IPS-15b (cell line): ENCODE measurements at regions not wholly inside any gene's neighbourhood (a gene's known extent, or its start where the extent isn't known, plus 50 kb on each side); places are given as distances from the start of the nearest gene placed in this dataset.

Source experiments
- H3K27me3 ChIP-seq: one replicate; pipeline ENCODE4 v1.6.1; 2013; ENCODE audit warnings: low read length; ENCODE audit not compliant: control insufficient read depth, insufficient read depth
- H3K36me3 ChIP-seq: one replicate; pipeline ENCODE4 v1.6.1; 2013; ENCODE audit warnings: low read length; ENCODE audit not compliant: control insufficient read depth, insufficient read depth
- H3K4me1 ChIP-seq: one replicate; pipeline ENCODE4 v1.6.1; 2013; ENCODE audit warnings: mild to moderate bottlenecking, low read length; ENCODE audit not compliant: control insufficient read depth, insufficient read depth
- H3K4me3 ChIP-seq: one replicate; pipeline ENCODE4 v1.5.1; 2013; ENCODE audit warnings: low read depth, low read length
- H3K9ac ChIP-seq: one replicate; pipeline ENCODE4 v1.6.1; 2013; ENCODE audit warnings: low read depth, mild to moderate bottlenecking, low read length
- H3K9me3 ChIP-seq: one replicate; pipeline ENCODE4 v1.6.1; 2013; ENCODE audit warnings: mild to moderate bottlenecking, low read length; ENCODE audit not compliant: control insufficient read depth, insufficient read depth

DNA sequence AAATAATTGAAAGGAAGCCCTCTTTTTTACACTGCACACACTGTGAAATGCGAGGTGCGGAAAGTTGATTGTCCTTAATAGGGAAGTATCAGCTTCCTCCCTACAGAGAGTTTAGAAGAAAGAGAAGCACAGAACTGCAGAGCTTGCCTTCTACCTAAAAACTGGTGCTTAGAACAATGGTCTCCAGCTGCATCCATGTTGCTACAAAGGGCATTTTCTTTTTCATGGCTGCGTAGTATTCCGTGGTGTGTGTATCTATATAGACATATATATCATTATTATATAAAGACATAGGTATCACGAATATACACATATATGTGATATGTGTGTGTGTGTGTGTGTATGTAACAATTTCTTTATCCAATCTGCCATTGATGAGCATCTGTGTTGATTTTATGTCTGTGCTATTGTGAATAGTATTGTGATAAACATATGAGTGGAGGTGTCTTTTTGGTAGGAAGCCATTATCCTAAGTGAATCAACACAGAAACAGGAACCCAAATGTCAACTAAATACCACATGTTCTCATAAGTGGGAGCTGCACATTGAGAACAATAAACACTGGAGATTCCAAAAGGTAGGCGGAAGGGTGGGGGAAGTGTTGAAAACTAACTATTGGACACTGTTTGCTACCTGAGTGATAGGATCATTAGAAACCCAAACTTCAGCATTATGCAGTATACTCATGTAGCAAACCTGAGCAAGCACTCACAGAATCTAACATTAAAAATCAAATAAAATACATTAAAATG, 290.0 kb upstream of the RUNX1 start:
- H3K27me3 ChIP-seq: no peaks in the 10 kb centered on the region

DNA sequence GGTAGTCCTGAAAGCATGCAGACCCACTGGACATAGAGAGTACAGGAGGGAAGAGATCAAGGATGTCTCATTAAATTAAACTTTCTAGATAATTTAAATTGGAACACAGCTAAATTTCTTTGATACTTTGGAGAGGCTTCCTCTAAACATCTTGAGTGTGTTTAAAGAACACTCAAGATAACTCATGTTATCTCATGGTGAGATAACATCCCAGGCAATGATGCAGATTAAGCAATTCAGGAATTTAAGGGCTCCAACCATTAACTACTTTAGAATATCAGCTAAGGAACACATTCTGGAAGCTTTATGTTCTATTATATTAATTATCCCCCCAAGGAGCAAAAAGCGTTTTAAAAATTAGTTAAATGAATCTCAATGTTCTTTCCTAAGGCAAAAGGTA, 289.2 kb upstream of the RUNX1 start:
- Histone ChIP-seq H3K4me1 (no peaks in the 10 kb centered on the region), H3K4me3 (no peak overlapping the region), H3K9ac (no peak overlapping the region), H3K27me3 (no peaks in the 10 kb centered on the region), H3K36me3 (no peaks in the 10 kb centered on the region), H3K9me3 (no peaks in the 10 kb centered on the region)

More for the DNA sequence above, 290.0 kb upstream of the RUNX1 start:
- Histone ChIP-seq H3K4me3 (no peak overlapping the region), H3K9ac (no peak overlapping the region), H3K9me3 (no peaks in the 10 kb centered on the region), H3K36me3 (no peaks in the 10 kb centered on the region), H3K4me1 (no peaks in the 10 kb centered on the region)

DNA sequence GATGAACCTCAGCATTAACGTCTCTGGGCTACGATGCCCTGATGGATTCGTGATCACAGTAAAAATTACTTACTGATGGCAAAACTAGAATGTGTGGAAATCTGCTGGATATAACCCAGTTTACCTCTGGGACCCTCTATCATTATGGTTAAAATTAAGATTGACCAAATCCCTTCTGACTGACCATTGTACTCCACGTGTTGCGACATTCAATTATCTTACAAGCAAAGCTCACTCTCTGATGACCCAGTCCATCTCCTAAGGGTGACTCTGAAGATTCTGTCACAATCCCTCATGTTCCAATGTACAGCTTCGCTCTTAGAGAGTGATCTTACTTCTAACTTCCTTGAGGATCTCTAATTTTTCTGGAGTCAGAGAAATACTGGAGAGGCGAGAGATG, 288.5 kb upstream of the RUNX1 start:
- H3K9ac ChIP-seq: no peak overlapping the region
- no peaks in the 10 kb centered on the region for H3K36me3 ChIP-seq
- no peaks in the 10 kb centered on the region for H3K9me3 ChIP-seq
- no peaks in the 10 kb centered on the region for H3K27me3 ChIP-seq
- no peak overlapping the region for H3K4me3 ChIP-seq
- no peaks in the 10 kb centered on the region for H3K4me1 ChIP-seq

DNA sequence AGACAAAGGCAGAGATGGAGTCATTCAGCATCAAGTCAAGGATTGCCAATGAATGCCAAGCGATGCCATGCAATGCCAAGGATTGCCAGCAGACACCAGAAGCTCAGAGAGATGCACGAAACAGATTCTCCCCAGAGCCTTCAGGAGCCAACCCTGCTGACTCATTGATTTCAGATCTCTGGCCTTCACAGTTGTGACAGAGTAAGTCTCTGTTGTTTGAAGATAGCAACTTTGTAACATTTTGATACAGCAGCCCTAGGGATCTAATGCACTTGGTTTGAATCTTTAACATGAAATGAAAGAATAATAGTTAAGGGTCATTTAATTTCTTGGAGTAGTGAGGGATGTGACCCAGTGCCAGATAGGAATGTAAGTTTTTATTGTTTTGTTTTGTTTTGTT, 287.4 kb upstream of the RUNX1 start:
- no peak overlapping the region for H3K4me3 ChIP-seq
- no peaks in the 10 kb centered on the region for H3K27me3 ChIP-seq
- H3K36me3 ChIP-seq: no peaks in the 10 kb centered on the region
- H3K9ac ChIP-seq: no peak overlapping the region
- H3K4me1 ChIP-seq: no peaks in the 10 kb centered on the region
- no peaks in the 10 kb centered on the region for H3K9me3 ChIP-seq

DNA sequence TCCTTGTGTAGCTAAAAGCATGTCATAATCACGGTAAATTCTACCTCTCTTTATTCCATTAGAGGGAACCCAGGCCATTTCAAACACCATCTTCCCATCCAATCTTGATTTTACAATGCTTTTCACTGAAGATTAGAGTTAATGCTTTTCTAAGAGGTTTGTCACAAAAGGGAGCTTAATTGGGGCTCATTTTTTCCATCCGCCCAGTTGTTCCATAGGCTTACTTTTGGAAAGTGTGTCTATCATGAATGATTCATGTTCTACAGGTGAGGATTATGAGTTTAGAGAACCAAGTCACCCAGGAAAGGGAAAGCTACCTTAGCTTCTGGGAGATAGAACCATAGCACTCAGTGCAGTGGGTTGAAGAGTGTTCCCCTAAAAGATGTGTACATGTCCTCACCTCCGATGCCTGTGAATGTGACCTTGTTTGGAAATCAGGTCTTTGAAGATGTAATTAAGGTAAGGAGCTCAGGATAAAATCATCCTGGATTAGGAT, 286.9 kb upstream of the RUNX1 start:
- Histone ChIP-seq H3K4me3 (no peak overlapping the region), H3K9me3 (no peaks in the 10 kb centered on the region), H3K4me1 (no peaks in the 10 kb centered on the region), H3K27me3 (no peaks in the 10 kb centered on the region), H3K9ac (no peak overlapping the region), H3K36me3 (no peaks in the 10 kb centered on the region)

DNA sequence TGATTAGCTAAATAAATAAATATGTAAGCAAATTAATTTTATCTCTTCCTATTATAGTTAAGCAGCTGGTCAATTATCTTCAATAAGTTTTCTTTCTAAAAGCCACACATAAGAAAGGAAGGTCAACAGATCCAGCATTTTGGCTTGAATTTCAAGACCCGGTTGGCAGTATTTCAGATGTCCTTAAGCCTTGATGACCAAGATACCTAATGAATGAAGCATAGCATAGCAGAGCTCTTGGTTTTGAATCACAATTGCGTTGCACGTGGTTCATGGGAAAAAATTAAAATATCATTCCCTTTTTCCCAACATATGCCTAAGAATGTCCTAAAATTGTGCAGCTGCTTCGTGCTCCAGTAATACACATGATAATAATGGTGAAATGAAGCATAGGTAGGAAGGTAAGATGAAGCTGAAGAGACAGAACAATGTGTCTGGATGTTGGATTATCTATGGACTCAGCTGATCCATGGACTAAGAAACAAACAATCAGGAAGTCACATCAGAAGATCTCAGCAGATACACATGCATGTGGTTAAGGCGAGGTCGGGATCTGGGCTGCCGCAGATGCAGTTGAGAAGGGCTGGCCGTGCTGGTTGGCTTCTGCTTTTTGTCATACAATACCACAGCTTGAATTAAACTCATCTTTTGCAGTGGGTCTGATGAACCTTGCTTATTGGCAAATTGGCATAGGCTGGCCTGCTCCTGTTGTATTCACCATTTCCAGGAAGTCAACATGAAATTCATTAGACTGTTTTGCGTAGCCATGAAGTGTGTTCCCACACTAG, 284.9 kb upstream of the RUNX1 start:
- no peaks in the 10 kb centered on the region for H3K27me3 ChIP-seq
- no peak overlapping the region for H3K9ac ChIP-seq
- no peak overlapping the region for H3K4me3 ChIP-seq
- no peaks in the 10 kb centered on the region for H3K9me3 ChIP-seq
- no peaks in the 10 kb centered on the region for H3K36me3 ChIP-seq
- no peaks in the 10 kb centered on the region for H3K4me1 ChIP-seq

DNA sequence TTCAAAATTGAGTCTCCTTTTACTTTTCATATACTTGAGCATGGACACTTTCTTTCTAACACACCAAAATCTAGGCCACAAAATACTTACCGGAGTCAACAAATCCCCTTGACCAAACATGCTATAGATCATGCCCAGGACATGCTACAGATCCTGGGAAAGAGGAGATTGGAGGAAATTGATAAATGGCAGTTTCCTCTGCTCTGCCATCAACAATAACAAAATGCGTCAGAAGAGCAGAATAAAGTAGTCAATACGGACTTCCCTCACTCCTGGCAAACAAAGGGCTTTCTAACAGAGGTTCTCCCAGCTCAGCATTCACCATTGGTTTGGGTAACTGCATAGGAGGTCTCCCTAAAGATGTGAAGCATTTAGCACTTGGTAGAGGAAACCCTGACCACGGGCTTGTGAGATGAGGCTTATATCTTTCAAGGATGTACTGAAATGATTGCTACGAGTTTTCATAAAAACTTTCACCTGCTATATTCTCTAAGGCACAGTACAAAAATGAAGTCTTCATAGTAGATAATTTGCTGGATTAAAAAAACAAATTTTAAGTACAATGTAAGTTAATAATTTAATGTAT, 283.8 kb upstream of the RUNX1 start:
- no peaks in the 10 kb centered on the region for H3K9me3 ChIP-seq
- H3K27me3 ChIP-seq: no peaks in the 10 kb centered on the region
- H3K9ac ChIP-seq: no peak overlapping the region
- H3K36me3 ChIP-seq: no peaks in the 10 kb centered on the region
- H3K4me1 ChIP-seq: no peaks in the 10 kb centered on the region
- no peak overlapping the region for H3K4me3 ChIP-seq

DNA sequence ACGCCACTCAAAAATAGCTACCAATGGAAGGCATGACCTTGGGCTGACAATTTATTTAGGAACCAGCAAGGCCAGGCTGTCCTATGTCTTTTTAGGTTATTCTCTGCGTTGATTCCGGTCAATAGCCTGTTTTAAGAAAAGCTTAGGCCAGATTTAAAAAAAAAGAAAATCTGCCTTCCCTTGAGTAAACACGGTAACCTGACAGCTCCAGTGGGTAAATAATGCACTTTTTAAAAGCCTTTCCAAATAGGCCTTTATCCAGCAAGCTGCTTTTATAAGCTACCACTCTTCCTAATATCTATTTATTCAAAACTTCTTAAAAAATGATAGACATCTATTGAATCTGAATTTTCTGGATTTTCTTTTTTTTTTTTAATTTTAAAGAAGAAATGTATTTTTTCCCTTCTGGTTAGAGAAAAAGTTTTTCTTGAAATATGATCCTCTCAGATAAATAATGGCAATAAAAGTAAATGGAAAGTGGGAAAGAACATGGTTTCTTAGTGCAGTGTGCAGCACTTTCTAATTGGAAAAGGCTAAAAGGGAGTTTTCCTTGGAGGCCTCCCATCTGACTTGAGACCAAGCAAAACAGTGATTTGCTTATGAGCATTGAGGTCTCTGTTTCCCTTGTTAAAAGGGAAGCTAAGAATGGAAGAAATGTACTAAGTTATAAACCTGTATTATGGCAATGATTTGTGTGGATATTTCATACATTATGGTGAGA, 281.0 kb upstream of the RUNX1 start:
- Histone ChIP-seq H3K9ac (no peak overlapping the region), H3K27me3 (no peaks in the 10 kb centered on the region), H3K4me3 (no peak overlapping the region), H3K36me3 (no peaks in the 10 kb centered on the region), H3K9me3 (no peaks in the 10 kb centered on the region), H3K4me1 (no peaks in the 10 kb centered on the region)

DNA sequence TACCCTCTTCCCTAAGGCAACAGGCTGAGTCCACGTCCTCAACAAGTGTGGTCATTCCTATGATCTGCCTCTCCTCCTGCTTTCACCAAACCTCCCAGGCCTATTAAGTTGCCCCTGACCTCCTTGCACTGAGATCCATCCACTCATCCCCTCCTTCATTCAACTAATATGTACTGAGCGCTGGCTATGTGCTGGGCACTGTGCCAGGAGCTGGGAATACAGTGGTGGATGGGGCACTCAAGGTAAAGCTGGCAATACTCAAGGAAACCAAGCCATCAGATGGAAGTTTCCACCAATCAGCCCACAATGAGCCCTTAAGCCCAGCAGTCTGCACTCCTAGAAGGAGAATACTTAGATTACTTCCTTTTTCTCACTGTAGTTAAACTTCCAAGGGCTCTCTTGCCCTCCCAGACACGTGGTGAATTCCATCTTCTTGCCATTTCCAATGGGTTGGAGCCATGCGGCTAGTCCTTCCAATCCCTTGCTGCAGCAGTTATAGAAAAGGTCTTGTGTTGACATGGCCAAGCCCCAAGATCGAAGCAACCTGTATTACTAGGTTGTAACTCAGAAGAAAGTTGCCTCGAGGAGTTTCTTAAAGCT, 279.9 kb upstream of the RUNX1 start:
- H3K9ac ChIP-seq: no peak overlapping the region
- no peak overlapping the region for H3K4me3 ChIP-seq
- H3K36me3 ChIP-seq: no peaks in the 10 kb centered on the region
- no peaks in the 10 kb centered on the region for H3K9me3 ChIP-seq
- no peaks in the 10 kb centered on the region for H3K27me3 ChIP-seq
- no peaks in the 10 kb centered on the region for H3K4me1 ChIP-seq

DNA sequence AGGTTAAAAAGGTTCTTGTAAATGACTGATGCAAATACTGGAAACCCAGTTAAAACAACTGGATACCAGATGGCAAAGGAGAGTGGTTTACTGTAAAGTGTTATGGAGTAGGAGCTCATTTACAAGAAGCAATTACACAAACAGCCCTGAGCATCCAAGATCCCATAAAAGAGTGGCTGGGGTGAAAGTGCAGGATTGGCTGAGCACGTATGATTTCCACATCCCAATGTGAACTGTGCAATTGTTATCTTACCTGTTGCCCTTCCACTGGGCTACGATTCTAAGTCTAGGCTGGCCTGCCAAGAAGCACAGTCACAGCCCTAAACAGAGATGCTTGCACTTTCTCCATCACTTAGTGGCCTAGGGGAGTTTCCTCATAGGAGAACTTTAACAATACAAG, 277.6 kb upstream of the RUNX1 start:
- no peaks in the 10 kb centered on the region for H3K36me3 ChIP-seq
- H3K4me3 ChIP-seq: no peak overlapping the region
- H3K9me3 ChIP-seq: no peaks in the 10 kb centered on the region
- no peak overlapping the region for H3K9ac ChIP-seq
- H3K27me3 ChIP-seq: no peaks in the 10 kb centered on the region
- no peaks in the 10 kb centered on the region for H3K4me1 ChIP-seq

DNA sequence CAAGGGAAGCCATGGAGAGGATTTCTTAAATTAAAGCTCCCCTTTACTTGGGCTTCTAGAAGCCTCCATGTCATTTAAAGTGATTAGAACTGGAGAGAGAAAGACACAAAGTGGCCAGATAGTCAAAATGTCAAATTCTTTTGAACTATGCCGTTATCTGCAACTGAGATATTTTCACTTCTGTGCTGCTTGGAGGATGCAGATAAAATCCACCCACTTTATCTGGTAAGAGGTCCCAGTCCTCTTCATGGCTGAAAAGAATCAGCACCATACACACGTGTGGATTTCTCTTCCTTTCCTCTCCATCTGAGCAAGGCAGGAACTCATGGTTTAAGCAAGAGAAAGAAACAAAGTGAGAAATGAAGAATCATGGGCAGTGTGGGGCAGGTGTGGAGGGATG, 276.9 kb upstream of the RUNX1 start:
- Histone ChIP-seq H3K27me3 (no peaks in the 10 kb centered on the region), H3K9ac (no peak overlapping the region), H3K4me1 (no peaks in the 10 kb centered on the region), H3K9me3 (no peaks in the 10 kb centered on the region), H3K36me3 (no peaks in the 10 kb centered on the region), H3K4me3 (no peak overlapping the region)
